ENCODE measurements at regions not wholly inside any gene's neighbourhood (a gene's known extent, or its start where the extent isn't known, plus 50 kb on each side); places are given as distances from the start of the nearest gene placed in this dataset.

GRCh38 chr6:65943051-65943450 lies 236.0 kb upstream of the EYS start:
- no peak for DNase-seq

DNA sequence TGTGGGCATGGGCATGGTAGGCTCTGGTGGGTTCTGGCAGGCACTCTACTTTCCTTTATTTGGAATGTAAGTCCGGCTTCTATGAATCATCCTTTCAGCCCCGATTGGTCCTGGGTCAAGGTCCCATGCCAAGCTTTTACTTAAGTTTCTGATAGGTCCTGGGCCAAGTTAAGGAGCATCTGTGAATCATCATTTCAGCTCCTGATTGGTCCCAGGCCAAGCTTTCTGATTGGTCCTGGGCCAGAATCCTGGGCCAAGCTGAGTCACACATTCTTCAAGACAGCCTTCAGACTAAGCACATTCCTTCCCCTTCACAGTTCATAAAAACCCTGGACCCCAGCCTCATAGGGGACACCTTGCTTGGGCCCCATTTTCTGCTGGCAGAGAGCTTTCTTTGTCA lies 231.0 kb upstream of the EYS start:
- DNase-seq: no peak

DNA sequence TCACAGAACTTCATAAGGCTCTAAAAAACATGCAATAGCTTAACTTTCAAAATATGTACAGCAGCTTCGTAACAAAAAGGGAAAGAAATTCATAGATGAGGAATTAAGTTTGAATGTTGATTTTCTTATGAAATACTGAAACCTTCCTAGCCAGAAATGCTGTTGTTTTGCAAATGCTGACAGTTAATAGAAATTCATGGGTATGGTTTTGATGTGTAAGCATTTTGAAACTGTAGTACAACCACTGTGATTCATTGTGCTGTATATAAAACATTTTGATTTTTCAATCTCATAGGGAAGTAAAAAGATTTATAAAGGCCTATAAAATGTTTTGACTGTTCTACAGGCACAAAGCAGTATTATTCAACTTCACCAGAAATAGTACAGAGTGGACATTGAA lies 228.4 kb upstream of the EYS start:
- no peak for DNase-seq

DNA sequence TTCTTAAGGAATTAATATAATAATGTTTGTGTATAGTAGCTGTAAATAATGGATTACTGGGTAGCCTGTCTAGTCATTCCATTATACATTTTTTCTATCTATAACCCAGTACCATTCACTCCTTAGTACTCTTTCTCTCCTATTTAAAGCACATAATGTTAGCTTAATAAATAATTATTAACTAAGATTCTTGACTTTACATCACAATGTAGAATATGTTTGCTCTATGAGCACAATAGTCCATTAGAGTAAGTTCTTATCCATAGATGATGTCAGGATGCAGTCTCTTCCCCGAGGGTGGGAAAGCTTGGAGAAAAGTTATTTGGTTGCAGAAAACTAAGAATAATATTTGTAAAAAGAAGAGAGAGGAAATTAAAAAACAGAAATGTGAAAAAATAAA lies 226.4 kb upstream of the EYS start:
- no peak for DNase-seq

DNA sequence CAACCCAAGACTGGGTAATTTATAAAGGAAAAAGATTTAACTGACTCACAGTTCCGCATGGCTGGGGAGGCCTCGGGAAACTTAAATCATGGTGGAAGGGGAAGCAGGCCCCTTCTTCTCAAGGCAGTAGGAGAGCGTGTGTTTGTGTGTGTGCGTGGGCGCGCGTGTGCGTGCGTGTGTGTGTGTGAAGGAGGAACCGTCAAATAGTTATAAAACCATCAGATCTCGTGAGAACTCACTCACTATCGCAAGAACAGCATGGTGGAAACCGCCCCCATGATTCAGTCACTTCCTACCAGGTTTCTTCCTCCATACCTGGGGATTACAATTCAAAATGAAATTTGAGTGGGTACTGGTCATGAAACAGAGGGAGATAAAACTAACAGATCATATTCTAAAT lies 220.1 kb upstream of the EYS start:
- DNase-seq: no peak

- DNase-seq: no peak
Measured at GRCh38 chr6:65924411-65924810, 217.4 kb upstream of the EYS start.

DNA sequence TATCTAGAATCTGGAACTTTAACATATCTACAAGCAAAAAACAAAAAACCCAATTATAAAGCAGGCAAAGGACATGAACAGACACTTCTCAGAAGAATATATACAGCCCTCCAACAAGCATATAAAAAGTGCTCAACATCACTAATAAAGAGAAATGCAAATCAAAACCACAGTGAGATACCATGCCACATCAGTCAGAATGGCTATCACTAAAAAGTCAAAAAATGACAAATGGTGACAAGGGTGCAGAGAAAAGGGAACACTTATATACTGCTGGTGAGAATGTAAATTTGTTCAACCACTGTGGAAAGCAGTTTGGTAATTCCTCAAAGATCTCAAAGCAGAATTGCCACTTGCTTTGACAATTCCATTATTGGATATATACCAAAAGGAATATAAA lies 215.0 kb upstream of the EYS start:
- no peak for DNase-seq

DNA sequence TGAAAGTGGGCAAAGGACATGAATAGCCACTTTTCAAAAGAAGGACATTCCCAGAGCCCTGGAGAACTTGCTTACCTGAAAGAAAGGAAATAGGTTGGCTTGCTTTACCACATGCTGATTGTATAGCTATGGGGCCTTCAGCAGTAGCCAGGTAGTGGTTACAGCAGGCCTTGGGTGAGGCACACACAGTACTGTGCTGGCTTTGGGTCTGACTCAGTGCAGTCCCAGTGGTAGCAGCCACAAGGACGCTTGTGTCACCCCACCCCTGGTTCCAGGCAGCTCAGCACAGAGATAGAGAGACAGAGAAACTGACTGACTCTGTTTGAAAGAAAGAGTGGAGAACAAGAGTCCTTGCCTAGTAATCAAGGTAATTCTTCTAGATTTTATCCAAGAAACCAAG lies 201.0 kb upstream of the EYS start:
- no peak for DNase-seq

DNA sequence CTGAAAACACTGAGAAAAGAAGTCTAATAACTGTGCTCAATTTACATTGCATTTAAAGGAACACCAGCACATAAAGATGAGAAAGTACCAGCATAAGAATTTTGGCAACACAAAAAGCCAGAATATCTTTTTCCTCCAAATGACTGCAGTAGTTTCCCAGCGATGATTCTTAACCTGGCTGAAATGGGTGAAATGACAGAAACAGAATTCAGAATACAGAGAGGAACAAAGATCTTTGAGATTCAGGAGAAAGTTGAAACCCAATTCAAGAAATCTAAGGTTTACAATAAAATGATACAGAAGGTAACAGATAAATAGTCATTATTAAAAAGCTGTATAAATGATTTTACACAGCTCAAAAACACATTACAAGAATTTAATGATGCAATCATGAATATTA lies 197.0 kb upstream of the EYS start:
- no peak for DNase-seq

- no peak for DNase-seq
Measured at GRCh38 chr6:65900928-65901327, 193.9 kb upstream of the EYS start.

DNA sequence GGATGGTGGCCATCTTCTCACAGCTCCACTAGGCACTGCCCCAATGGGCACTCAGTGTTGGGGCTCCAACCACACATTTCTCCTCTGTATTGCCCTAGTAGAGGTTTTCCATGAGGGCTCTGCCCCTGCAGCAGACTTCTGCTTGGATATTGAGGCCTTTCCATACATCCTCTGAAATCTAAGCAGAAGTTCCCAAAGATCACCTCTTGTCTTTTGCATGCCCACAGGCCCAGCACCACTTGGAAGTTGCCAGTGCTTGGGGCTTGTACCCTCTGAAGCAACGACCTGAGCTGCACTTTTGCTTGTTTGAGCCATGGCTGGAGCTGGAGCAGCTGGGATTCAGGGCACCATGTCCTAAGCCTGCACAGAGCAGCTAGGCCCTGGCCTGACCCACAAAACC lies 189.1 kb upstream of the EYS start:
- no peak for DNase-seq

DNA sequence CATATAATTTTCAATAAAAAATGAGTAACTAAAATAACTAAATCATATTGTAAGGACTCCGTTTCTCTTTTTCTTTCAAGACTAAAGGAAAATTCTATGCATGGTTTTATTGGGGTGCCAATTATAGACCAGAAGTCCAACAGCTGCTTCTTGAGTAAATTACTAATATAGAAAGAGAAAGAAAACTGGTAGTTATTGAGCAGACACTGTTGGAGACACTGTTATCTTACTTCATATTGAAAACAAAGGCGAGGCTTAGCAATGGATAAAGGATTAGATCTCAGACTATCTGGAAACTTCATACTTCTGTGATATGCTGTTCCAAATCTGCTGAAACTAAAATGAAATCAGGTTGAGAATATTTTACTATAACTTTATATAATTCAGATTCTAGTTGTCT lies 169.6 kb upstream of the EYS start:
- DNase-seq: no peak

DNA sequence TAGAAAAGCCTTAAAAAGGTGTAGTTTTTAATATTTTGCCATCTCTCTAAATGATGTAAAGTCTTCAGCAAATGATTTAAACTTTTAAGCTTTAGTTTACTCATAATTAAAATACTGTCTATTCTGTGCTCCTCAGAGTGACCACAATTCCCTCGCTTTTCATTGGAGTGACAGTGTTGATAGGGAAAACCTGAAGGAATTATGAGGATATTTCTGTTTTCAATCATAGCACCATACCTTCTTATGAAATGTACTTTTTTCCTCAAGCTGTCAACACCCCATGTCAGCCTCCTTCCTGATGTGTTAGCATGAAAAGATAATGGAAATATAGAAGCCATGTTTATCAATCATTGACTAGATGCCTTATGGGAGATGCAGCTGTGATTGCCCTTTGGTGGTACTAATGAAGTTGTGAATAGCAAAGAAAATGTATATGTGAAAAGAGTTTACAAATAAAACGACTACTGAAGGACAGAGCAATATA lies 145.4 kb upstream of the EYS start:
- DNase-seq: no peak

GRCh38 chr6:65830151-65830550 lies 123.1 kb upstream of the EYS start:
- DNase-seq: no peak

GRCh38 chr6:65819152-65819551 lies 112.1 kb upstream of the EYS start:
- DNase-seq: no peak

GRCh38 chr6:65818576-65818975 lies 111.5 kb upstream of the EYS start:
- no peak for DNase-seq

GRCh38 chr6:65816991-65817390 lies 110.0 kb upstream of the EYS start:
- DNase-seq: no peak

DNA sequence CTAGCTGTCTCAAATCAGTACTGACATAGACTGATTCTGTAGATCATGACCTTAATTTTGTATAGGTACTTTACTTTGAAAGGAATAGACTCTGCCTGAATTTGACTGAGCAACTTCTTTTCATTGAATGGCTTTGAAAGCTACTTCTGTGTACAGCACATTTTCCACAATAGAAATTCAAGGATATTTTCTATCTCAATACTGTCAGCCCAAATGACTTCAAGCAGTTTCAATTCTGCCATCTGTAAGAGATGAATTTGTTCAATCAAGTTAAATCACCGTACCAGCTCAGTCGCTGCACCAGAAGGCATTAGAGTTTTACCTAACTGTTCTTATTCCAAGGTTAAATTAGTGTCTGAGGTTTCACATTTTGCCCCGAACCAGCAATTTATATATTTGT lies 107.0 kb upstream of the EYS start:
- DNase-seq: no peak

GRCh38 chr6:65803186-65803585 lies 96.2 kb upstream of the EYS start:
- DNase-seq: no peak

GRCh38 chr6:65799389-65799788 lies 92.4 kb upstream of the EYS start:
- DNase-seq: no peak

DNA sequence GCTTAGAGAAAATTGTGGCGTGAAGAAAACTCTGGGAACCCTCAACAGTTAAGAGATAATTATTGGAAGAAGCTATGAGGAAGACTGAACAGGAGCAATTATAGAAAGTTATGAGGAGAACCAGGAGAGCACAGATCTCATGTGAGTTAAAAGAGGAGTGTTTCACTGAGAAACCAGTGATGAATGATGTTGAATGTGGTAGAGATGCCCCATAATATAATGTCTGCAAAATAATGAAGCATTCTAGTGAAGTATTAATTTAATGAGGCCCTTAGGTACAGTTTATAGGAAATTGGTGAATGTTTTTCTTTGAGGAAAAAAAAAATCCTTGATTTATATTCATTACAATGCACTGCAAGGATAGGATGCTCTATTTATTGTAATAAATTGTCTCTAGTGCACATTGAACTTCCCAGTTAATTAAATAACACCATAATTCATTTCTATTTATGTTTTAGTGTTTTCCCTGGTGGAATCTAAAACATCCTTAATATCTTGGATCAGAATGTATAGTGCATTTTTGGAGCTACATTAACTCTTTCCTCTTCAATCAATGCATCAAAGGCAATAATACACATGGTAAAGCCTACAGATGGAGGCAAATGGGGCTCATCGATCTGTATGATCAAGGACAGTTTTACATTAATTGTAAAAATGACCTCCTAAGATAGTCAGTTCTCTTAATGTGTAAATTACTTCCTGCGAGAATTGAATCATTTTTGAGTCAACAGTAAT lies 91.4 kb upstream of the EYS start:
- DNase-seq: no peak

GRCh38 chr6:65790666-65791065 lies 83.6 kb upstream of the EYS start:
- DNase-seq: no peak

DNA sequence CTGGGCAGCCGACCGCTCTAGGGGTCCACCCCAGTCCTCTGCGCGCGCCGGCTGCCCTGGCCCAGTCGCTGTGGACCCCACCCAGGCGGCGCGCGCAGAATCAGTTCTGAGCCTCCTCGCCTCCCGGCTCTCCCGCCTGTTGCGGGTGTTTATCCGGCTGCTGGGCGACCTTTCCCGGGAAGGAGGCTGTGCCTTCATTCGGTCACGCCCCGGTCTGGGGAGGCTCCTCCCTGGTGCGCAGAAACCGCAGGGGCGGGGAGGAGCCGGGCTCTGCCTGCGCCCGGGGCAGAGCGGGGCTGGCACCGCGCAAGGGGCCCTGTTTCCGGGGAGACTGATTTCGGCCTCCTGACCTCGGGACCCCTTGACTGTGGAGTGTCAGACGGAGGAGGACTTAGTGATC lies 80.8 kb upstream of the EYS start:
- no peak for DNase-seq

GRCh38 chr6:65786815-65787214 lies 79.8 kb upstream of the EYS start:
- no peak for DNase-seq

DNA sequence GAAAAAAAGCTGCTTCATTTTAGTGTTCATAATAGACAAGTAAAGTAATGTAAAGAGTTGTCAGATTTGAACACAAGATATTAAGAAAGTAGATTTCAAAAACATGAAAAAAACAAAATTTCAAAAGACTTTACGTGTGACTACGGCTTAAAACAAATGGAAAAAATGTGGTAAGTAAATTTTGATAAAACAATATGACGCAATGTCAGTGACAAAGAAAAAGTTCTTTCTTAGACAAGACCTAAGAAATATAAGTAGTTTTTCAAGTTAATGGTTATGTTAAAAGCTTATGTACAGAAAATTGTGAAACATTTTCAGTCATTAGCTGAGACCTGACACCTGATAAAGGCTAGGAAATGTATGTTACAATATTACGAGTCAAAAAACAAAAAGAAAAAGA lies 73.7 kb upstream of the EYS start:
- DNase-seq: no peak
